Brain pericyte (primary cell): ENCODE measurements at regions not wholly inside any gene's neighbourhood (a gene's known extent, or its start where the extent isn't known, plus 50 kb on each side); places are given as distances from the start of the nearest gene placed in this dataset.
A peak's percentile ranks its signal among the peaks of the same experiment; 100 is the strongest.

Experiments
- DNase-seq: peaks from one replicate; pipeline ENCODE4 v3.0.0-alpha.2; 2012; ENCODE audit warnings: low read depth, low spot score

- no peak for DNase-seq
Measured at GRCh38 chrX:69228732-69229131, 63.5 kb upstream of the PJA1 start.

GRCh38 chrX:69226459-69227158 lies 61.4 kb upstream of the PJA1 start:
- no peak for DNase-seq

DNA sequence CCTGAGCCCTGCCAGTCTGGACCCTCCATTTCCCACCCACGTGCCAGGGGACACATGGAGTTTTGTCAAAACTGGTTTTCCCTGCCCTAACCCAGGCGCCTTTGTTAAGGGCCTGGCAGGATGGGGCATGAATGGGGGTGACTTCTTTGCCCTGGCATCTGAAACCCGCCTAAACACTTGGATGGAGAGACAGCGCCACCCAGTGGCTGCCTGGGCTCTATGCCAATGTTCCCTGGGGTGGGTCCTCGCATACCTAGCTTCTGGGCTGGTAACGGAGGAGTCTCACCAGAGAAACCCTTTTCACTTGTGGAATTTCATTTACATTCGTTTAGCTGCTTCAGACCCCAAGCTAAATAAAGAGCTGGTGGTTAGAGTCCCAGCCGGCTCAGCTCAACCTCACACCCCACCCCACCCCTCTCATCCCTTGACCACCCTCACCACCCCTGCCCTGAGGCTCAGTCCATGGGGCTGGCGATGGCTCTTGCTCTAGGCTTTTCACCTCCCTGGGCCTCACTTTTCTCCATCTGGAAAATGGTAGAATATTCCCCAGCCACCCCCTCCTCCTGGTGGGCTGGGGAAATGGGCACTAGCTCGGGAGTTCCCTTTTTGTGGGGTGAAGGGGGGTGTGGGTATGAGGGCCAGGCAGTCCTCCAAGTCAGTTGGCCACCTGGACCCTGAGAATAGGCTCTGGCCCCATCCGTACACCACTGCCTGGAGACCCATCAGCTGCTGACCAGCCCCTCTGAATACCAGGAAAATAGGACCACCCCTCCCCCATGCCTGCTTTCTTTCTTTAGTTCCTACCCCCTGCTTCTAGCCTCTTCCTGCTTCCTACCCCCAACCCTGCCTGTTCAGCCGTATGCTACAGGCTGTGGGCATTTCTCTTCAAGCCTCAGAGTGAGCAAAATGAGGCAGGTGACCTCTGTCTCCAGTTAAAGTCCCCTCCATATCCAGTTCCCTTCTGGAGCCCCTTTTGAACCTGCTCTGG lies 57.1 kb upstream of the PJA1 start:
- DNase-seq = peak; percentile 4

GRCh38 chrX:69221239-69222102 lies 56.2 kb upstream of the PJA1 start:
- DNase-seq = no peak

DNA sequence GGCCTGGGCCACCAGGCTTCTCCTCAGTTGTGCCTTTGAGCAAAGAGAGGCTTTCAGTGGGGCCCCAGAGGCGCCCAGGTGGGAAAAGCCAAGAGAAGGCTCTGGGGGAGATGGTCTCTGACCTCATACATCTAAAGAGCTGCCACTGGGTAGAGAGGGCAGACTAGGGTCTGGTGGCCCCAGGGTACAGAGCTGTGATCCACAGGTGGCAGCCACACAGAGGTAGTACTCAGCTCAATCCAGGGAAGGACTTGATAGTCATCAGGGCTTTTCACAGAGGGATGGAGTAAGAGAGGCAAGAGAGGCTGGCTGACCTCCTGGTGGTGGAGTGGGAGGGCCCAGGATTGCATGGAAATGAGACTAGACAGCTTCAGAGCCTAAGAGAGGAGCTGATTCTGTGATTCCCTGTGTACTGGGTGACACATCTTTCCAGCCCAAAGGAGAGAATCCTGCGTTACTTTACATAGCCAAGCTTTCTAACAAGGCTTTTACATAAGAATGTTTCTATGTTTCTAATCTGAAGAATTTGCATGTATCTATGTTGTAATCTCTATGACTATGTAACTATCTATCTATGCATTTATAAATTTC lies 53.2 kb upstream of the PJA1 start:
- DNase-seq = no peak

GRCh38 chrX:69216911-69217310 lies 51.7 kb upstream of the PJA1 start:
- DNase-seq = no peak

- no peak for DNase-seq
Measured at GRCh38 chrX:69216446-69216845, 51.2 kb upstream of the PJA1 start.

GRCh38 chrX:69215161-69215875 lies 50.1 kb upstream of the PJA1 start:
- DNase-seq = no peak
